ENCODE measurements at regions not wholly inside any gene's neighbourhood (a gene's known extent, or its start where the extent isn't known, plus 50 kb on each side); places are given as distances from the start of the nearest gene placed in this dataset.

DNA sequence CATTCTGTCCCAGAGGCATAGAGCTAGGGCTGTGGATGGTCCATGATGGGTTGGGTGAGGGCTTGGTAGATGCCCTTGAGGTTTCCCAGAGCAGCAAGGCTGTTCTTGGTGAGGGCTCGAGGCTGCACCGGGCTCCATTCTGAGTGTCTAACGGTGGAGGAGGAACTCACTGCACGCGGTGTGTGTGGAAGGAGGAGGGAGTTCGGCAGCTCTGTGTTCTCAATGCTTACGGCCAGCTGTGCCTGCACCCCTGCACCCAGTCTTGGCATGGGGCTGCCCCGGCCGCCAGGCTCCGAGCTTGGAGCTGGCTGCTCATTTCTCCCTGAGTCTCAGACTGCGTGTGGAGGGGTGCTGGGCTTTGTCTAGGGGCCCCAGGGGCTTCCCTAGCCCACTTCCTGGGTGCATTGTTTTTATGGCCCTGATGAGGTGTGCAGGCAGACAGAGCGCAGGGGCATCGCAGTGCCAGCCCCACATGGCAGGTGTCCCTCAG, 1247.1 kb downstream of the BRD1 start:
- CTCF ChIA-PET, result no interaction called here
- DNase-seq (ENCODE audit: low read depth), result no peak
- Histone ChIP-seq H3K4me3 (ENCODE audit: low read depth, low read length) (no peak overlapping the region), H3K27me3 (ENCODE audit: control insufficient read depth, insufficient read depth, low read length) (no peaks in the 10 kb centered on the region), H3K36me3 (ENCODE audit: control insufficient read depth, insufficient read depth, low read length) (no peaks in the 10 kb centered on the region)
- POLR2A ChIA-PET, result no interaction called here
- no peak for TF ChIP-seq CTCF (IDR thresholded peaks at IDR 0.05; ENCODE audit: insufficient read depth, low read depth, low read length)

DNA sequence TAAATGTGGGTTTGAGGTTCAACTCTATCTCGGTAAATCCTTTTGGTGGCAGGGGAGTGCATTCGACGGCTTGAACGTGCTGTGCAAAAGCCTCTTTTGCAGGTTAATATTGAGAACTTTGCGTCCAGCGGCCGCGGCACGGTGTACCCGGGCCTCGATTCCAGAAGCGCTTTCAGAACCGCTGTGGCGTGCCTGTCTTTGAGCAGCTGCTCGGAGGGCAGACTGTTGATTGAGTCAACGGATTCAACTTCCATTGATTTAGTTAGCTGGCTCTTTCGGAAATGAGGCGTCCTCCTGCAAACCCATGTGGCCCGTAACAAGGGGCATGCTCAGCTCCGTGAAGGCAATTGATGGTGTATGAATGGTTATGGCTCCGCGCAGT, 1247.8 kb downstream of the BRD1 start:
- DNase-seq (ENCODE audit: low read depth), result no peak
- Histone ChIP-seq H3K36me3 (ENCODE audit: control insufficient read depth, insufficient read depth, low read length) (no peaks in the 10 kb centered on the region), H3K4me3 (ENCODE audit: low read depth, low read length) (no peak overlapping the region), H3K27me3 (ENCODE audit: control insufficient read depth, insufficient read depth, low read length) (no peaks in the 10 kb centered on the region)
- ChIA-PET CTCF (no interaction called here), POLR2A (no interaction called here)
- TF ChIP-seq CTCF (IDR thresholded peaks at IDR 0.05; ENCODE audit: insufficient read depth, low read depth, low read length), result no peak

- POLR2A ChIA-PET, result no interaction called here
- CTCF ChIA-PET, result no interaction called here
- Histone ChIP-seq H3K36me3 (ENCODE audit: control insufficient read depth, insufficient read depth, low read length) (no peaks in the 10 kb centered on the region), H3K27me3 (ENCODE audit: control insufficient read depth, insufficient read depth, low read length) (no peaks in the 10 kb centered on the region; the same call in 1 of the 2 replicates), H3K4me3 (ENCODE audit: low read depth, low read length) (no peak overlapping the region)
- DNase-seq (ENCODE audit: low read depth), result no peak
- TF ChIP-seq CTCF (IDR thresholded peaks at IDR 0.05; ENCODE audit: insufficient read depth, low read depth, low read length), result no peak
Observed at GRCh38 chr22:48579043-48579927, 1248.4 kb downstream of the BRD1 start.

DNA sequence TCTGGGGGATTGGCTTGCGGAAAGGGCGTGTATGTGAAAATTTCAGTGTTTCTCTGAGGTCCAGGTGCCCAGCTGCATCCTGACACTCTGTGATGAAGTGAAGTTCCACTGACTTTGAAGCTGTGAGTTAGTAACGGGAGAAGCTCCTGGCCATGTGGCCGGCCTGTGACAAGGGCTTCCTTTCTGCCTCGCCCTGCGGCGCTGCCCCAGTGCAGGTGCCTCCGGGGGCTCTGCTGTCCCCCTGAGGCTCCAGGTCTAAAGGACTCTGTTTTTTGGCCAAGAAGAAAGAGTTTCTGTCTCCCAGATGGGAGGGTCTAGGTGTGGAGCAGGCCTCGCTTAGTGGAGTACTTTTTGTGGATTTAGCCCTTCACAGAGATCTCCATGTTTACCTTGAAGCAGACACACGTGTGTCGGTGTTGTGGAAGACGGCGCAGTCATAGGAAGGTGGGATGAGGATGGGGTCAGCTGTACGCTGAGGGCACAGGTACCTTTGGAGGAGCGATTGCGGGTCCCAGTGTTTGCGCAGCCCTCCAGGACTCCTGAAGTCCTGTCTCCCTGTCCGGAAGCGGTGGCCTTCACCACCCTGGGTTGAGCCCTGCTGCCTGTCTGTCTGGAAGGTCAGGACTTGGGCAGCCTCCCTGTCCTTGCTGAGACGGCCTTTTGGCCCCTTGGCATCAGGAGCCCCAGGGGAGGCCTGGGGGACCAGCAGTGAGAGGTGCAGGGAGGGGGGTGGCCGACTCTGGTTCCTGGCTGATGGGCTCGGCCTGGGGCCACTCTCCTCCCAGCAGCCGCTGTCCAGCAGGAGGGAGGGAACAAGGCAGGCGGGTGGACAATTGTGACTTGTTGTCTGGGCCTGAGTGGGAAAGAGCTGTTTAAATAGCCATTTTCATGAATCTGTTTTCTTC, 1249.3 kb downstream of the BRD1 start:
- H3K27me3 ChIP-seq (ENCODE audit: control insufficient read depth, insufficient read depth, low read length), result no peaks in the 10 kb centered on the region; the same call in 1 of the 2 replicates
- ChIA-PET POLR2A (no interaction called here), CTCF (no interaction called here)
- no peak for DNase-seq (ENCODE audit: low read depth)
- H3K4me3 ChIP-seq (ENCODE audit: low read depth, low read length), result no peak overlapping the region
- TF ChIP-seq CTCF (IDR thresholded peaks at IDR 0.05; ENCODE audit: insufficient read depth, low read depth, low read length), result no peak
- H3K36me3 ChIP-seq (ENCODE audit: control insufficient read depth, insufficient read depth, low read length), result no peaks in the 10 kb centered on the region

- no peaks in the 10 kb centered on the region; the same call in 1 of the 2 replicates for H3K27me3 ChIP-seq (ENCODE audit: control insufficient read depth, insufficient read depth, low read length)
- no peak for DNase-seq (ENCODE audit: low read depth)
- CTCF ChIA-PET, result no interaction called here
- no peak for TF ChIP-seq CTCF (IDR thresholded peaks at IDR 0.05; ENCODE audit: insufficient read depth, low read depth, low read length)
- no peak overlapping the region for H3K4me3 ChIP-seq (ENCODE audit: low read depth, low read length)
- no peaks in the 10 kb centered on the region for H3K36me3 ChIP-seq (ENCODE audit: control insufficient read depth, insufficient read depth, low read length)
- POLR2A ChIA-PET, result no interaction called here
Observed at GRCh38 chr22:48577691-48578090, 1250.0 kb downstream of the BRD1 start.

Data from BJ (cell line).